ENCODE measurements at regions not wholly inside any gene's neighbourhood (a gene's known extent, or its start where the extent isn't known, plus 50 kb on each side); places are given as distances from the start of the nearest gene placed in this dataset.

DNA sequence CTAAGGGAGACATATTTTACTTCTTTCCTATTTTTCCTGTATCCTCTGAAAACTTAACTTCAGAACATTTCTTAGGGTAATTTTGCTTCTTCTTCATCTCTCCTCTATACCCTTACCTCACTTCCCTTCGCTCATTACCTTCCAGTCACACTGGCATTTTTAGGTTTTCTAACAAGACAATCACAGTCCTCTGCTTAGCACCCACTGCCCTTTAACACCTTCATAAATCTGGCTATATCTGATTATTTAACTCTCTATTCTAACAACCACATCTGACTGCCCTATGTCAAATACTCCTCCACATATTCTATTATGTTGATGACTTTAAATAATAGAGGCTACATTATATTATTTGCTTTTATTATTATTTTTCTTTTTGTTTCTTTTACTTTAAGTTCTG, 1058.0 kb upstream of the CNTN5 start:
- no peaks in the 10 kb centered on the region for H3K79me2 ChIP-seq (ENCODE audit: control insufficient read depth, insufficient read depth, low read length)
- TF ChIP-seq, protein P1, sequence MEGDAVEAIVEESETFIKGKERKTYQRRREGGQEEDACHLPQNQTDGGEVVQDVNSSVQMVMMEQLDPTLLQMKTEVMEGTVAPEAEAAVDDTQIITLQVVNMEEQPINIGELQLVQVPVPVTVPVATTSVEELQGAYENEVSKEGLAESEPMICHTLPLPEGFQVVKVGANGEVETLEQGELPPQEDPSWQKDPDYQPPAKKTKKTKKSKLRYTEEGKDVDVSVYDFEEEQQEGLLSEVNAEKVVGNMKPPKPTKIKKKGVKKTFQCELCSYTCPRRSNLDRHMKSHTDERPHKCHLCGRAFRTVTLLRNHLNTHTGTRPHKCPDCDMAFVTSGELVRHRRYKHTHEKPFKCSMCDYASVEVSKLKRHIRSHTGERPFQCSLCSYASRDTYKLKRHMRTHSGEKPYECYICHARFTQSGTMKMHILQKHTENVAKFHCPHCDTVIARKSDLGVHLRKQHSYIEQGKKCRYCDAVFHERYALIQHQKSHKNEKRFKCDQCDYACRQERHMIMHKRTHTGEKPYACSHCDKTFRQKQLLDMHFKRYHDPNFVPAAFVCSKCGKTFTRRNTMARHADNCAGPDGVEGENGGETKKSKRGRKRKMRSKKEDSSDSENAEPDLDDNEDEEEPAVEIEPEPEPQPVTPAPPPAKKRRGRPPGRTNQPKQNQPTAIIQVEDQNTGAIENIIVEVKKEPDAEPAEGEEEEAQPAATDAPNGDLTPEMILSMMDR (optimal IDR thresholded peaks at IDR 0.05 in 1 of 3, IDR thresholded peaks at IDR 0.05 in 1 of 3, conservative IDR thresholded peaks at IDR 0.05 in 1 of 3; ENCODE audit: extremely low read depth in 1 of 3, insufficient read depth in 2 of 3, low read length in 3 of 3): no peak
- TF ChIP-seq EZH2 (IDR thresholded peaks at IDR 0.05; ENCODE audit: low read length): no peak
- no peaks in the 10 kb centered on the region for H3K27me3 ChIP-seq (ENCODE audit: control insufficient read depth, extremely low read depth, insufficient read depth, low read length)
- DNase-seq (ENCODE audit: low read depth, low spot score): no peak
- no peak for FAIRE-seq
- dilution Hi-C loops (cut with MboI; ENCODE audit: extremely low pct_ligation_motif_present, low sequenced_read_pairs): no loop called here
- no peak overlapping the region for H3K4me2 ChIP-seq (ENCODE audit: control insufficient read depth, extremely low read depth, insufficient read depth, low read depth, low read length)
- H3K27ac ChIP-seq (ENCODE audit: control insufficient read depth, insufficient read depth, low read length): no peak overlapping the region
- no peaks in the 10 kb centered on the region for H3K9me1 ChIP-seq (ENCODE audit: control insufficient read depth, extremely low read depth, insufficient read depth, low read length)
- no peak overlapping the region for H3K4me3 ChIP-seq (ENCODE audit: control insufficient read depth in 2 of 3, extremely low read depth in 1 of 3, insufficient read depth in 2 of 3, low read depth in 1 of 3, low read length in 3 of 3)
- no peaks in the 10 kb centered on the region for H3K9me3 ChIP-seq (ENCODE audit: control insufficient read depth, low read depth, low read length)
- H3K36me3 ChIP-seq (ENCODE audit: control insufficient read depth in 2 of 2, extremely low read depth in 1 of 2, insufficient read depth in 2 of 2, low read length in 2 of 2): no peaks in the 10 kb centered on the region
- H4K20me1 ChIP-seq (ENCODE audit: control insufficient read depth, extremely low read depth, insufficient read depth, low read length): no peaks in the 10 kb centered on the region
- peaks cover 25% of the 10 kb centered on the region for H3K4me1 ChIP-seq (ENCODE audit: control insufficient read depth, extremely low read depth, insufficient read depth, low read length)
- H3K9ac ChIP-seq (ENCODE audit: control insufficient read depth, extremely low read depth, insufficient read depth, low read length): no peak overlapping the region
- no peak overlapping the region for H2AFZ ChIP-seq (ENCODE audit: control insufficient read depth, low read length)

DNA sequence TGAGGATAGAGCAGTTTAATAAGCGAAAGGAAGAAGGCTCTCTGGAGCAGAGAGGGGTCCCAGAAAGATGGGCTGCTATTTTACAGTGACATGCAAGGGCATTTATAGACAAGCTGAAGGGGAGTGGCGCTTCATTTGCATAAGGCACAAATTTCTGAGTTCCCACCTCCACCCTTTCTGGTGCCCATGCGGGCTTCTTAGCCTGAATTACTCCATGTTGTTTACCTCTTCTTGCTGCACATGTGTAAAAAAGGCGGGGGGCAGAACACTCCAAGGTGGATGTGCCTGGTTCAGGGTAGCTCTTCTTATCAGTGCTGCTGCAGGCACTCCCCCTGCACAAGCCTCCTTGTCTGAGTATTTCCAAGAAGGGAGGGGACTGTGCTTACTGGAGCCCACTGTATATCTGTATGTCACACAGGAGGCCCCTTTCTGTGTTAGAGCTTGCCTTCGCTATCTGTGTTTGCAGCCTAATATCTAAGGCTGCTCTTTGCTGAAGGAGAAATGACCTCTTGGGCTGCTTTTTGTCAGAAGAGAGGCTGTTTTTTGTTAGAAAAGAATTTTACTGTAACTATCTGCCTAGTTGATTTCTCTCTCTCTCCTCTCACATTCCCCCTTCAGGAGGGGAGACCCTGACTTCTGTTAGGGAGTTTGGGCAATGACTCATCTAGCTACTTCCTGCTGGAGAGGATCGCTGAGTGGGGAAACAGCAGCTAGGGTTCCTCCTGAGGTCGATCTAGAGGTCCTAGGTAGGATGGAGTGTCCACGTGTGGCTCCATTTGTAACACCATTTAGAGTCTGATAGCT, 1057.0 kb upstream of the CNTN5 start:
- Histone ChIP-seq H3K9me1 (ENCODE audit: control insufficient read depth, extremely low read depth, insufficient read depth, low read length) (no peaks in the 10 kb centered on the region), H3K79me2 (ENCODE audit: control insufficient read depth, insufficient read depth, low read length) (no peaks in the 10 kb centered on the region), H3K4me3 (ENCODE audit: control insufficient read depth in 2 of 3, extremely low read depth in 1 of 3, insufficient read depth in 2 of 3, low read depth in 1 of 3, low read length in 3 of 3) (no peak overlapping the region), H2AFZ (ENCODE audit: control insufficient read depth, low read length) (no peak overlapping the region), H3K4me1 (ENCODE audit: control insufficient read depth, extremely low read depth, insufficient read depth, low read length) (peaks cover 32% of the 10 kb centered on the region), H3K27ac (ENCODE audit: control insufficient read depth, insufficient read depth, low read length) (no peak overlapping the region), H3K4me2 (ENCODE audit: control insufficient read depth, extremely low read depth, insufficient read depth, low read depth, low read length) (no peak overlapping the region), H3K9ac (ENCODE audit: control insufficient read depth, extremely low read depth, insufficient read depth, low read length) (no peak overlapping the region), H3K9me3 (ENCODE audit: control insufficient read depth, low read depth, low read length) (no peaks in the 10 kb centered on the region), H4K20me1 (ENCODE audit: control insufficient read depth, extremely low read depth, insufficient read depth, low read length) (no peaks in the 10 kb centered on the region), H3K27me3 (ENCODE audit: control insufficient read depth, extremely low read depth, insufficient read depth, low read length) (no peaks in the 10 kb centered on the region), H3K36me3 (ENCODE audit: control insufficient read depth in 2 of 2, extremely low read depth in 1 of 2, insufficient read depth in 2 of 2, low read length in 2 of 2) (no peaks in the 10 kb centered on the region)
- dilution Hi-C loops (cut with MboI; ENCODE audit: extremely low pct_ligation_motif_present, low sequenced_read_pairs): no loop called here
- DNase-seq (ENCODE audit: low read depth, low spot score): no peak
- no peak for FAIRE-seq
- TF ChIP-seq EZH2 (IDR thresholded peaks at IDR 0.05; ENCODE audit: low read length): no peak
- TF ChIP-seq, protein P1 (optimal IDR thresholded peaks at IDR 0.05 in 1 of 3, IDR thresholded peaks at IDR 0.05 in 1 of 3, conservative IDR thresholded peaks at IDR 0.05 in 1 of 3; ENCODE audit: extremely low read depth in 1 of 3, insufficient read depth in 2 of 3, low read length in 3 of 3): no peak
